Erythroblast (primary cell): ENCODE measurements at regions not wholly inside any gene's neighbourhood (a gene's known extent, or its start where the extent isn't known, plus 50 kb on each side); places are given as distances from the start of the nearest gene placed in this dataset.

Experiments
- GATA1 ChIP-seq: IDR thresholded peaks from 2 replicates; pipeline ENCODE4 v1.6.1; 2011; ENCODE audit warnings: low read depth, mild to moderate bottlenecking, control low read depth, low read length, moderate library complexity
- POLR2A ChIP-seq: IDR thresholded peaks from 2 replicates; pipeline ENCODE4 v1.6.1; 2011; ENCODE audit warnings: mild to moderate bottlenecking, low read length

DNA sequence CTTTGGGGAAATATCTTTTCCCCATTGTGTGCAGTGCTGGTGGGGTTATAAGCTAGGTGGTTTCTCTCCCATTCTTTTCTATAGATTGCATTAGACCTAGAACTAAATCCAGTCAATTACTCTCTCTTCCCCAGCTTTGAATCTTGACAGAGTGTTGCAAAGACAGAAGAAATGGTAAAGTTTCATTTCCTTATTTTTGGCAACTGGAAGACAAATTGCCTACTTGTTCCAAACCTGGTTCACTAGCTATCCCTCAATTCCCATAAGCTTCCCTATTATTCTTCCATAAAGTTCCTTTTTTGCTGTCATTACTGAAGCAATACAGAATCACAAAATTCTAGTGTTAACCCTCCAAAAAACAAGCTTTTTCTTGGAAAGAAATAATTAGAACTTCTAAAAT, 94.0 kb upstream of the ITGA4 start:
- TF ChIP-seq POLR2A (no peak), GATA1 (no peak)
